ENCODE measurements at regions not wholly inside any gene's neighbourhood (a gene's known extent, or its start where the extent isn't known, plus 50 kb on each side); places are given as distances from the start of the nearest gene placed in this dataset.

- TF ChIP-seq, protein P1, sequence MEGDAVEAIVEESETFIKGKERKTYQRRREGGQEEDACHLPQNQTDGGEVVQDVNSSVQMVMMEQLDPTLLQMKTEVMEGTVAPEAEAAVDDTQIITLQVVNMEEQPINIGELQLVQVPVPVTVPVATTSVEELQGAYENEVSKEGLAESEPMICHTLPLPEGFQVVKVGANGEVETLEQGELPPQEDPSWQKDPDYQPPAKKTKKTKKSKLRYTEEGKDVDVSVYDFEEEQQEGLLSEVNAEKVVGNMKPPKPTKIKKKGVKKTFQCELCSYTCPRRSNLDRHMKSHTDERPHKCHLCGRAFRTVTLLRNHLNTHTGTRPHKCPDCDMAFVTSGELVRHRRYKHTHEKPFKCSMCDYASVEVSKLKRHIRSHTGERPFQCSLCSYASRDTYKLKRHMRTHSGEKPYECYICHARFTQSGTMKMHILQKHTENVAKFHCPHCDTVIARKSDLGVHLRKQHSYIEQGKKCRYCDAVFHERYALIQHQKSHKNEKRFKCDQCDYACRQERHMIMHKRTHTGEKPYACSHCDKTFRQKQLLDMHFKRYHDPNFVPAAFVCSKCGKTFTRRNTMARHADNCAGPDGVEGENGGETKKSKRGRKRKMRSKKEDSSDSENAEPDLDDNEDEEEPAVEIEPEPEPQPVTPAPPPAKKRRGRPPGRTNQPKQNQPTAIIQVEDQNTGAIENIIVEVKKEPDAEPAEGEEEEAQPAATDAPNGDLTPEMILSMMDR (IDR thresholded peaks at IDR 0.05) = no peak
- TF ChIP-seq POLR2A (IDR thresholded peaks at IDR 0.05) = no peak
Observed at GRCh38 chr2:237184192-237184918, 98.7 kb downstream of the COPS8 start.

Measured in stomach (tissue), 4 donors.